OCI-LY7 (cell line): ENCODE measurements at regions not wholly inside any gene's neighbourhood (a gene's known extent, or its start where the extent isn't known, plus 50 kb on each side); places are given as distances from the start of the nearest gene placed in this dataset.

Experiments
- EZH2phosphoT487 ChIP-seq: fragments of 200-600 bp; sonication (generic); IDR thresholded peaks from 2 replicates; pipeline ENCODE4 v1.6.1; 2018; ENCODE audit warnings: low read depth, borderline replicate concordance, mild to moderate bottlenecking, mixed run types, antibody characterized with exemption, low read length, moderate library complexity, mixed read lengths
- TF ChIP-seq, protein P1 (sequence below): fragments of 200-600 bp; sonication (generic); conservative IDR thresholded peaks from 2 replicates; pipeline ENCODE4 v1.5.1; 2014; ENCODE audit warnings: mild to moderate bottlenecking, antibody characterized with exemption, low read length, moderate library complexity, mixed read lengths

GRCh38 chr1:199704231-199704630, 323.3 kb upstream of the NR5A2 start:
- TF ChIP-seq, protein P1, sequence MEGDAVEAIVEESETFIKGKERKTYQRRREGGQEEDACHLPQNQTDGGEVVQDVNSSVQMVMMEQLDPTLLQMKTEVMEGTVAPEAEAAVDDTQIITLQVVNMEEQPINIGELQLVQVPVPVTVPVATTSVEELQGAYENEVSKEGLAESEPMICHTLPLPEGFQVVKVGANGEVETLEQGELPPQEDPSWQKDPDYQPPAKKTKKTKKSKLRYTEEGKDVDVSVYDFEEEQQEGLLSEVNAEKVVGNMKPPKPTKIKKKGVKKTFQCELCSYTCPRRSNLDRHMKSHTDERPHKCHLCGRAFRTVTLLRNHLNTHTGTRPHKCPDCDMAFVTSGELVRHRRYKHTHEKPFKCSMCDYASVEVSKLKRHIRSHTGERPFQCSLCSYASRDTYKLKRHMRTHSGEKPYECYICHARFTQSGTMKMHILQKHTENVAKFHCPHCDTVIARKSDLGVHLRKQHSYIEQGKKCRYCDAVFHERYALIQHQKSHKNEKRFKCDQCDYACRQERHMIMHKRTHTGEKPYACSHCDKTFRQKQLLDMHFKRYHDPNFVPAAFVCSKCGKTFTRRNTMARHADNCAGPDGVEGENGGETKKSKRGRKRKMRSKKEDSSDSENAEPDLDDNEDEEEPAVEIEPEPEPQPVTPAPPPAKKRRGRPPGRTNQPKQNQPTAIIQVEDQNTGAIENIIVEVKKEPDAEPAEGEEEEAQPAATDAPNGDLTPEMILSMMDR: no peak
- TF ChIP-seq EZH2phosphoT487: no peak
